ENCODE measurements at regions not wholly inside any gene's neighbourhood (a gene's known extent, or its start where the extent isn't known, plus 50 kb on each side); places are given as distances from the start of the nearest gene placed in this dataset.
"Not testable (repeated sequence)": the region's sequence is repeated elsewhere in the genome, so short reads cannot be mapped to it uniquely, and the experiment has no call there.

DNA sequence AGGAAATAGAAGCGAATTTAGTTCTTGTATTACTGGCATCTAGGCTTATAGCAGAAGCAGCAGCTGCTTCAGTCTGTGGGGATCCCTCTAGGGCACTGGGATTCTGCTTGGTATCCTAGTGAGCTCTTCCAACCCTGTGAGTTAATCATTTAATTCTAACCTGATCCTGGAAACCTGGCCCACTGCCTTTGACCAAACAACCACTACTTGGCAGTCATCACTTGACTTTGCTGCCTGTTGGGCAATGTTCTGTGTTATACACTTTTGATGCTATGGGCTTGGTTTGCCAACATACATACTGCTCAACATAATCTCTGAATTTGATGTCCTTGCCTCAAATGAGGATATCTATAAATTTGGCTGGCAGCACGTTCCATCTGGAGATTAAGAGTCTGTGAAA lies 813.4 kb downstream of the ANKRD7 start:
- TF ChIP-seq, protein P1, sequence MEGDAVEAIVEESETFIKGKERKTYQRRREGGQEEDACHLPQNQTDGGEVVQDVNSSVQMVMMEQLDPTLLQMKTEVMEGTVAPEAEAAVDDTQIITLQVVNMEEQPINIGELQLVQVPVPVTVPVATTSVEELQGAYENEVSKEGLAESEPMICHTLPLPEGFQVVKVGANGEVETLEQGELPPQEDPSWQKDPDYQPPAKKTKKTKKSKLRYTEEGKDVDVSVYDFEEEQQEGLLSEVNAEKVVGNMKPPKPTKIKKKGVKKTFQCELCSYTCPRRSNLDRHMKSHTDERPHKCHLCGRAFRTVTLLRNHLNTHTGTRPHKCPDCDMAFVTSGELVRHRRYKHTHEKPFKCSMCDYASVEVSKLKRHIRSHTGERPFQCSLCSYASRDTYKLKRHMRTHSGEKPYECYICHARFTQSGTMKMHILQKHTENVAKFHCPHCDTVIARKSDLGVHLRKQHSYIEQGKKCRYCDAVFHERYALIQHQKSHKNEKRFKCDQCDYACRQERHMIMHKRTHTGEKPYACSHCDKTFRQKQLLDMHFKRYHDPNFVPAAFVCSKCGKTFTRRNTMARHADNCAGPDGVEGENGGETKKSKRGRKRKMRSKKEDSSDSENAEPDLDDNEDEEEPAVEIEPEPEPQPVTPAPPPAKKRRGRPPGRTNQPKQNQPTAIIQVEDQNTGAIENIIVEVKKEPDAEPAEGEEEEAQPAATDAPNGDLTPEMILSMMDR (IDR thresholded peaks at IDR 0.05; ENCODE audit: borderline replicate concordance, insufficient read depth, low read depth, low read length), result no peak
- no peak overlapping the region for H3K4me3 ChIP-seq (ENCODE audit: low read depth, low read length)

DNA sequence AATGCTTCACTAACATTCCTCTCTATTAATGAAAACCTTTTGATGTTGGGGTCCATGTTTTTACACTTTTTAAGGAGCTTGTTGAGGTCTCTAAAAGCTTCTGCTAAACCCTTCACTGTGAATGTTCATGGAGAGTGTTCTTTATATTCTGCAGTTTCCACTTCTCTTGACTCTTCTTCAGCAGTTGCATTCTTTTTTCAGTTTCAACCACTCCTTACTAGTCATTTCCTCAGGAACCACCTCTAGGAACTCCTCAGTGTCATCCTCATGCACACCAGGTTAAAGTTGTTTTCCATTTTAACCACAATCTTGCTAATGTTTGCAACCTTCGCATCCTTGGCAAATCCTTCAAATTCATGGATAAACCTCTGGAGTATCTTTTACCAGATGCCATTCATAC lies 821.6 kb downstream of the ANKRD7 start:
- no peak overlapping the region for H3K4me3 ChIP-seq (ENCODE audit: low read depth, low read length)
- TF ChIP-seq, protein P1 (IDR thresholded peaks at IDR 0.05; ENCODE audit: borderline replicate concordance, insufficient read depth, low read depth, low read length), result no peak

DNA sequence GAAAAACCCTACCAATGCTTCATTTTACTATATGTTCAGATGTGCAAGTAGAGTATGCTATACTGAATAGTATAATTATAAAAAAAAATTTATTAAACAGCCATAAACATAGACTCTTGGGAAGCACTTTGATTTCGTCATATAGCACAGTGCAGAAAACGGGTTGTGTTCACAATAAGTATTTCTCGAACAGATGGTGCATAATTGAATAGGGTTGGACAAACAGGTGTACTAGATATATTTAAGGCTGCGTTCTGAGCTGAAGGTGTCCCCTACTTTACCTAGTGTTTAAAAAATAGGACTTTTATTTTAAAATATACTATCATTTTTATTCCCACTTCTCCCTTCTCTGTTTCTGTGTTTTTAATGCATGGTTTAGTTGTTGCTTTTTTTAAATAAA lies 841.5 kb downstream of the ANKRD7 start:
- TF ChIP-seq, protein P1 (IDR thresholded peaks at IDR 0.05; ENCODE audit: borderline replicate concordance, insufficient read depth, low read depth, low read length), result no peak

DNA sequence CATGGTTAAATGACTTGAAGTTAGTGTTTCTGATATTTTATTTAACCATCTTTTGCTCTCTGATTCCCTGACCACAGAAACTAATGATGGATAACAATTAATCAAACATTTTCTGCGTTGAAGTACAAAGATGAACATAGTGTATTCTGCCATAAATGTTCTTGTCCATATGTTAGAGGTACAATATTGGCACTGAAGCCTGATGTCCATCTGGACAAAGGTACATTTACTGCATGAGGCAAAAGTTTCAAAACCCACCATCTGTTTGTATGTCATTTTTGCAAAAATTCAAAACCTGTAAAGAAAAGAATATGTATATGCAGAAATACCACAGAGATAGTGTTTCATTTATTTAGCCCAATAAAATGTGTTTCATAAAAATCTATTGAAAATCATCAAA lies 861.5 kb downstream of the ANKRD7 start:
- H3K4me3 ChIP-seq (ENCODE audit: low read depth, low read length), result no peak overlapping the region
- TF ChIP-seq, protein P1 (IDR thresholded peaks at IDR 0.05; ENCODE audit: borderline replicate concordance, insufficient read depth, low read depth, low read length), result no peak

More for the DNA sequence above, 841.5 kb downstream of the ANKRD7 start:
- H3K4me3 ChIP-seq (ENCODE audit: low read depth, low read length), result no peak overlapping the region

DNA sequence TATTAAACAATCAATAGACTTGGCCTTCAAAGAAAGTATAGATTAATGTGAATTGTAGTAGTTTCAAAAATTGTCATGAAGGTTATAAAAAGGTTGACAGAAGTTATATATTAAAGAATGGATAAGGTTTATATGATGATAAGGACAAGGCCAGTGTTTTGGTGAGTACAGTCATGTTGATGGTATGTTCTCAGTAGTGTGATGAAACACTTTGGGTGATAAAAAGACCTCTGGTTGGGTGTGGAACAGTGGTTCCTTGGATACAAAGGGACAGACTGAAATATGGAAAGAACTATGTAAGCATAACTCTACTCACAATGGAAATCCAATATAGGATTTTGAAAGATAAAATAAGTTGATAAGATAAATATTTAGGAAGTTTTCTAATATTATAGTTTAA lies 866.3 kb downstream of the ANKRD7 start:
- TF ChIP-seq, protein P1 (IDR thresholded peaks at IDR 0.05; ENCODE audit: borderline replicate concordance, insufficient read depth, low read depth, low read length), result no peak
- H3K4me3 ChIP-seq (ENCODE audit: low read depth, low read length), result no peak overlapping the region

DNA sequence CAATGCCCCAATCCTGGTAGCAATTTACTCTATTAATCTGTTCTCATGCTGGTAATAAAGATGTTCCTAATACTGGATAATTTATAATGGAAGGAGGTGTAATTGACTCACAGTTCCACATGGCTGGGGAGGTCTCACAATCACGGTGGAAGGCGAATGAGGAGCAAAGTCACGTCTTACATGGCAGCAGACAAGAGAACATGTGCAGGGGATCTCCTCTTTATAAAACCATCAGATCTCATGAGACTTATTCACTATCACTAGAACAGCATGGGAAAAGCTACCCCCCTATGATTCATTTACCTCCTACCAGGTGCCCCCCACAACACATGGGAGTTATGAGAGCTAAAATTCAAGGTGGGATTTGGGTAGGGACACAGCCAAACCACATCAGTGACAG lies 872.2 kb downstream of the ANKRD7 start:
- TF ChIP-seq, protein P1 (IDR thresholded peaks at IDR 0.05; ENCODE audit: borderline replicate concordance, insufficient read depth, low read depth, low read length), result no peak

DNA sequence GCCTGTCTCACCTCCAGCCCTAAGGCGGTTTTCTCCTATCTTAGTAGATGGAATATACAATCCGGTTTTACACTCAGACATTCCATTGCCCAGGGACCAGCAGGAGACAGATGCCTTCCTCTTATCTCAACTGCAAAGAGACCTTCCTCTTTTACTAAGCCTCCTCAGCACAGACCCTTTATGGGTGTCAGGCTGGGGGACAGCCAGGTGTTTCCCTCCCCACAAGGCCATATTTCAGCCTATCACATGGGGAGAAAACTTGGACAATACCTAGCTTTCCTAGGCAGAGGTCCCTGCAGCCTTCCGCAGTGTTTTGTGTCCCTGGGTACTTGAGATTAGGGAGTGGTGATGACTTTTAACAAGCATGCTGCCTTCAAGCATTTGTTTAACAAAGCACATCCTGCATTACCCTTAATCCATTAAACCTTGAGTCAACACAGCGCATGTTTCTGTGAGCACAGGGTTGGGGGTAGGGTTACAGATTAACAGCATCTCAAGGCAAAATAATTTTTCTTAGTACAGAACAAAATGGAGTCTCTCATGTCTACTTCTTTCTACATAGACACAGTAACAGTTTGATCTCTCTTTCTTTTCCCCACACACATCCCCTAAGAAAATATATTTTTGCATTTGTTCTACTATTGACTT lies 876.2 kb downstream of the ANKRD7 start:
- H3K4me3 ChIP-seq (ENCODE audit: low read depth, low read length), result not testable (repeated sequence)

More for the DNA sequence above, 872.2 kb downstream of the ANKRD7 start:
- H3K4me3 ChIP-seq (ENCODE audit: low read depth, low read length), result no peak overlapping the region
